ENCODE measurements at regions not wholly inside any gene's neighbourhood (a gene's known extent, or its start where the extent isn't known, plus 50 kb on each side); places are given as distances from the start of the nearest gene placed in this dataset.

DNA sequence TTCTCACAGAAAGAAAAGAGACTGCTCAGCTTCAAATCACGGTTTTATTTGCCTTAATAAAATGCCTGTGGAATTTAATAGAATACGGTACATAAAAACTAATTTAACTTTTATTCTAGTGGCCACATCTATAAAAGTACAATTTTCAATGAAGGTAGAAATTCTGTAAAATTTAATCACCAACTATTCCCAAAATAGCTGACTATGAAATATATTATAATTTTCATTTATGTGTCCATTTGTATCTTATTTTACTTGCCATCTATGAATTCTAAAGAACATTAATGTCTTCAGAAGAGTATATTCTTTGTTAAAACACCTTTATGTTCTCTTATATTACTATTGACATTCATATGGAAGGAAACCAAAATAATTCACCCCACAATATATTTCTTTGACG lies 192.6 kb downstream of the BTBD3 start:
- no peak for TF ChIP-seq POLR2A (IDR thresholded peaks at IDR 0.05; ENCODE audit: low read depth, low read length)
- TF ChIP-seq TAF1 (IDR thresholded peaks at IDR 0.05; ENCODE audit: low read depth, low read length), result no peak
- no peak for TF ChIP-seq POLR2AphosphoS5 (IDR thresholded peaks at IDR 0.05; ENCODE audit: low read depth, low read length)
- TF ChIP-seq PAX5 (IDR thresholded peaks at IDR 0.05; ENCODE audit: insufficient read depth, low read length, severe bottlenecking), result no peak
- no peak for TF ChIP-seq SPI1 (IDR thresholded peaks at IDR 0.05; ENCODE audit: low read depth, low read length)

Data from GM12891 (cell line).